AG10803 (cell line): ENCODE measurements at regions not wholly inside any gene's neighbourhood (a gene's known extent, or its start where the extent isn't known, plus 50 kb on each side); places are given as distances from the start of the nearest gene placed in this dataset.
"Not testable (repeated sequence)": the region's sequence is repeated elsewhere in the genome, so short reads cannot be mapped to it uniquely, and the experiment has no call there.

Source experiments
- DNase-seq: peaks from one replicate; pipeline ENCODE4 v3.0.0; 2010; ENCODE audit warnings: low read depth
- H3K4me3 ChIP-seq: 2 replicates; pipeline ENCODE4 v1.5.1; 2011; ENCODE audit warnings: mild to moderate bottlenecking, low read length, control low read depth
- CTCF ChIP-seq: conservative IDR thresholded peaks from 2 replicates; pipeline ENCODE4 v1.5.1; 2011; ENCODE audit warnings: mild to moderate bottlenecking, low read length, control low read depth, inconsistent platforms

GRCh38 chr5:32876791-32877190 lies 165.7 kb downstream of the NPR3 start:
- no peak for DNase-seq
- no peak for TF ChIP-seq CTCF
- no peak overlapping the region for H3K4me3 ChIP-seq

- not testable (repeated sequence) for DNase-seq, H3K4me3 ChIP-seq
These were observed 168.2 kb downstream of the NPR3 start for GRCh38 chr5:32879364-32879763.

- TF ChIP-seq CTCF, result no peak
- DNase-seq, result no peak
- no peak overlapping the region for H3K4me3 ChIP-seq
These were observed 169.7 kb downstream of the NPR3 start for GRCh38 chr5:32880796-32881195.

GRCh38 chr5:32887390-32887789 lies 176.3 kb downstream of the NPR3 start:
- no peak for TF ChIP-seq CTCF
- DNase-seq, result no peak
- no peak overlapping the region for H3K4me3 ChIP-seq

- no peak for DNase-seq
- no peak for TF ChIP-seq CTCF
- no peak overlapping the region for H3K4me3 ChIP-seq
These were observed 178.0 kb downstream of the NPR3 start for GRCh38 chr5:32889078-32889477.

- no peak overlapping the region for H3K4me3 ChIP-seq
- no peak for DNase-seq
- no peak for TF ChIP-seq CTCF
These were observed 192.5 kb downstream of the NPR3 start for GRCh38 chr5:32903613-32904012.

- peak; percentile 73 for DNase-seq
- no peak overlapping the region for H3K4me3 ChIP-seq
- no peak for TF ChIP-seq CTCF
These were observed 197.5 kb downstream of the NPR3 start for GRCh38 chr5:32908641-32909040.

- TF ChIP-seq CTCF, result no peak
- peak; percentile 97 for DNase-seq
- H3K4me3 ChIP-seq, result no peak overlapping the region
These were observed 198.1 kb downstream of the NPR3 start for GRCh38 chr5:32909207-32909606.
